CD4-positive, alpha-beta T cell treated with Interleukin-17A for 4 hours (primary cell): ENCODE measurements at regions not wholly inside any gene's neighbourhood (a gene's known extent, or its start where the extent isn't known, plus 50 kb on each side); places are given as distances from the start of the nearest gene placed in this dataset.

Experiments used
- DNase-seq: peaks from one replicate; pipeline ENCODE4 v3.0.0-alpha.2; 2020; ENCODE audit warnings: mixed read lengths

DNA sequence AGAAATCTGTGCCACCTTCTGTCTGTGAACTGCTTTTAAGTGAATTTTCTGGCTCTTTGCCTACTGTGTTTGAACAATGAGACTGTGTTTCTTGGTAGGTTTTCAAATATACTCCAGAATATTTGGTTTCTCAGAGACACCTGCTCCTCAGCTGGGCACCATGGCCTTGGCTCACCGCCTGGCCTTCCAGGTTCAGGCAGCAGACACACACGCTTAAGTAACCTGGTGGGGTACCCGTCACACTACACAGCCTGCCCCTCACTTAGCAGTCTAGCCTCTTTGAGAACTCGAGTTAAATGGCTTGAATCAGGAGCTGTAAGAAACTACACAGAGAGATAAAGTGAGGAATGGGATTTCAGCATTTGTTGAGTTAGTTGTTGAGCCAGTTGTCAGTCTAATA is 530.5 kb downstream of the MTRR start:
- DNase-seq: no peak

DNA sequence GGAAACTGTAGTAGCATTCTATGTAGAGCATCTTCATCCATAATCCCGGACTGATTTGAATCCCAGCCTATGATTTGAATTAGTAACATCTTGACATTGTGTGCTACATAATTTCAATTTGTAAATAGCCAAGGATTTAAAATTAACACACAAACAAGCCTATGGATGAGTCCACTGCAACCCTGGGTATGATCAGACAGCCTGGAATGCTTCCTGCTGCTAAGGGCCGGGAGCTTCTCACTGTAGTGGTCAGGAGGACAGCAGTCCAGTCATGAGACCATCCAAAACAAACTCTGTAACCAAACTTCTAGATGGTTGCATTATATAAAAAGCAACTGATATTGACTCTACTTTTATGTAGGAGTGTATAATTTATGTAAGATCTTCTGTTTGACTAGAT is 539.3 kb downstream of the MTRR start:
- no peak for DNase-seq

DNA sequence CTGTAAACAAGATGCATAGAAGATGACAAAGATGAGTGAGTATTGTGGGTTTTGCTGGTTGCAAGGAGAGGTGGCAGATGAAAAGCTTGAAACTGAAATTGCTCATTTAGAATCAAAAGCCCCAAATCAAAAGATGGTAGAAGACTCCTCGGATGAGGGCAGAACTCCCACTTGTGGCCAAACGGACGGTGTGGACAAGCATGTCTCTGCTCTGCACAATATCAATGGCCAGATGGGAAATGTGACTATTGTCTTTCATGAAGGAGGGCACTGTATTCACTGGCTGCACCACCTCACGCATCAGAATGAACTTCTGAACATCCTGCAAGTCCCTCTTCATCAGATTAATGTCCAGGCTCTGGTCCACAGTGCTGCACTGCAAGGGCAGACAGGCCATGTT is 541.7 kb downstream of the MTRR start:
- no peak for DNase-seq

DNA sequence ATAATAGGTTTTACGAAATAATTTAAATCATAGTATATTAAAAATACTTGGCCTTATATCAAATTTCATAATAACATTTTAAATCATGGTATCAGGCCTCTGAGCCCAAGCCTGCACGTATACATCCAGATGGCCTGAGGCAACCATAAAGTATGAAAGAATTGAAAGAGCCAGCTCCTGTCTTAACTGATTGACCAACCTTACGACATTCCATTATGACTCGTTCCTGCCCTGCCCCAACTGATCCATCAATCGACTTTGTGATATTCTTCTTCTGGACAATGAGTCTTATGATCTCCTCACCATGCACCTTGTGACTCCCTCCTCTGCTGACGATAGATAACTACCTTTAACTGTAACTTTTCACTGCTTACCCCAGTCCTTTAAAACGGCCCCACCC is 545.0 kb downstream of the MTRR start:
- no peak for DNase-seq

DNA sequence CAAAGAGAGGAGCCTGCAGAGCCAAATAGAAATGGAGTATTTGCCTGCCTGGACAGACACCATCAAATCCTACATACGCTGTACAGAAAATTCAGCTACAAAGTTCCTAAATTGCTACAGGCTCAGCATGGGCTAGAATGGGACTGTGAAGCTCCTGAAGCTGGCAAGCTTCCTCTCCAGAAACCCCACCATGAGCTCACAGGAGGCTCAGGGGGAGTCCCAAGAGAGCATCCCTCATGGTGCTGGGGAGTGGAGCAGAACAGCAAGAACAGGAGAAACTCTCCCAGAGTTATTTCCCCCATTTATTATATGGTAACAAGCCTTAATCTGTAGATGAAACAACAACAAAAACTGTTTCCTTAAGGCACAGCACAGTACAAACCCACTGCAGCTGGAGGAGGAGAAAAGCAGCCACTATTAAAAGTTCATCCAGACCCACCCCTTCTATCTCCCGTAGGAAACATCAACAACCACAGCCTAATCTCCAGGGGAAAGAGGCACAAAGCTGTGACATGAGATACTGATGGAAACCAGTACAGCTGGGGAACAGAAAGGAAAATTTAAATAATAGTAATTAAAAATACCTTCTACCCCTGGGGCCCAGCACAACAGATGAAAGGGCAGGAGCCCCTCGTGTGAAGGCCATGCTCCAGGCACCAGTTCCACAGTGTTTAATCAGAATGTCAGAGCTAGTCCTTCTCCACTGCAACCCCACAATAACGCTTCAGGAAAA is 548.5 kb downstream of the MTRR start:
- no peak for DNase-seq

DNA sequence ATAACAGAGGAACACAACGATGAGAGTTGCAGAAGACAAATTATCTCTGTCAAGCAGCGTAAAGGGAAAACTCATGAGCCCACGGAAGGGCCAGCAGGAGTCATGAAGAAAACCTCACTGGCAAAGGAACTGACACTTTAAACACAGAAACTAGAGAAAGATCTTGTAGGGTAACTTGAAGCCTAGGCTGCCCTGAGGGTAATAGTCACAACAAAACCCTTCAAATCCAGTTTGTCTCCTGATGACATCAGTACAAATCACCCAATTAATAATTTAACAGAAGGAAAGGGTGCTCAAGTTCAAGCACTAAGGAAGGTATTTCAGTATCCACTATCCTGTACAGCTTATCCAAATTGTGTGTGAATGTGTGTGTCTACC is 549.1 kb downstream of the MTRR start:
- DNase-seq: no peak

DNA sequence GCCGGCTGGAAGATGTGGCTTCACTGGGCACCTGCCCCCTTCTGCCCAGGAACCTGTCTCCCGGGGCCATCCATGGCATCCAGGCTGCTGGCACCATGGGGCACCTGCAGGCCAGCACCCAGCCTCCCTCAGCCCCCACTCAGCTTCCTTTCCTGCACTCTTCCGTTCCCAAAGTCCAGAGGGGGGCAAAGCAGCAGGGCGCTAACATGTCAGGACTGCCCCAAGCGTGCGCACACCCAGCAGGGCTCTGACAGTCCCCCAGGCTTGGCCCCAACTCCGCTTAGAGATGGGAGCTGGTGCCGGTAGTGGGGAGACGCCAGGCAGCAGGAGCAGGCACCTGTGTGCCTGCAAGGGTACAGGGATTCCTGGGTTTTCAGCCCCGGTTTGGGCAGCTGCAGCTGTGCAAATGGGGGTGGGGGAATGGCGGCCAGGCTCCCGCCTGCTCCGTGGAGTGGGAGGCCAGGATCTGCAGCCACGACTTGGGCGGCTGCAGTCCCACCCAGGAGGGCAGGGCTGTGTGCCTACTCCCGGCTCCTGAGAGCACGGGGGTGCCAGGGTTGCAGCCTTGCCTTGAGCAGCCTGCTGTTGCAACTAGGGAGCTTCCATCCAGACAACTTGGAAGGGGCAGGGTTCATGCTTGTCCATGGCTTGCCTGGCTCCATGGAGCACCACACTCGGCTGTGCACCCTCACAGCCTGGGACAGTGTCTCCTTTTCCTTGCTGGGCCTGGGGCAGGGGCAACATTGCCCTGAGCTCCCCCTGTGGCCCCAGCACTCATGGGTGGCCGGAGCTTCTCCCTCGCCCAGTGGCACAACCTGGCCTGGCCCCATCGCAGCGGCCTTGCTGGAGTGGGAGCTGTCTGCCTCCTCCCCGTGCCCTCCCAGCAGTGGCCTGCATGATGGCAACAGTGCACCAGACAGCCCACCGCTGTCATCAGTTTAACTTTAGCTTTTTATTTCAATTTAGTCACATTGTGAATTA is 561.1 kb downstream of the MTRR start:
- DNase-seq: no peak

DNA sequence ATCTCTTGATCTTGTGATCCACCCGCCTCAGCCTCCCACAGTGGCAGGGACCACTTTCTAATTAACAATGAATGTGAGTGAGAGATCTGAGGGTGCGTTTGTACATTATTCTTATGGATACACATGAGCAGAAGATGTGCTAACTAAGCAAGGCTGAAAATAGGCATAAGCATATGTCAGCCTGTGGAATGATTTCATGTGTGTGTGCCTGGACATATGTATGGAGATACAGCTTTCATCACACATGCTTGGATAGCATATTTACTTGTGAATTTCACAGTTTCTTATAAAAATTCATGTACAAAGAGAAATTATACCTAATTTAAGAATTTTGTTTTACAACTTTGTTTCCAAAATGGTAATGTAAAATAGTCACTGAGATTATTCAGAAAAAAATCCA is 565.6 kb downstream of the MTRR start:
- DNase-seq: no peak

DNA sequence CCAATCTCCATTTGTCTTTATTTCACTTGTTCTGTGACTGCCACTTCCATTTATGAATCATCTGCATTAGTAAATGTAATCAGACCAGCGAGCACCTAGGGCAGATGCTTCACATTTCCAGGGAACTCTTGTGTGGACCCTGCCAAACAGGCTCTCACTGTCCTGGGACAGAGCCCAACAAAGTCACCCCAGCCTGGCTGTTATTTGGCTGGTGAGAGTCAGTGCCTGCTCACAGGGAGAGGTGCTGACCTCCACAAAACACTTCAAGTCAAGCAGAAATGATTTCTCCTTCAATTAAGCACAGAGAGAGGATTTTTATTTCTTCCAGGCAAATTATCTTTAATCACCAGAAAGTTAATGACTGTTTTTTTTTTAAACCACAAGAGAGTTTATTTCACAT is 568.0 kb downstream of the MTRR start:
- no peak for DNase-seq

DNA sequence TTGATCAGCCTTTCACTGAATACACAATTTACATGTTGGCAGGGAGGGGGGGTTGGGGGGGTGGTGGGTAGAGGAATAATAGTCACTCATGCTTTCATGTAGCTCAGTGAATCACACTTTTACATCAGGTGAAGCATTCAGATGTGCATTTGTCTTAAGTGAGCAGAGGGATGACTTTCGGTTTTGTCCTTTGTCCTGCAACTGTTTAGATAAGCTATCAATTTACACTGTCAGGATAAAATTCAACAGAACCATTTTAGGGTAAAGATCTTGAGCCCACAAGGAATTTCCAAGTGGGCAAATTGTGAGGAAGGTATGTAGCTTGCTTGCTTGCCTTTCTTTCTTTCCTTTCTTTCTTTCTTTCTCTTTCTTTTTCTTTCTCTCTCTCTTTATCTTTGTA is 576.2 kb downstream of the MTRR start:
- no peak for DNase-seq

DNA sequence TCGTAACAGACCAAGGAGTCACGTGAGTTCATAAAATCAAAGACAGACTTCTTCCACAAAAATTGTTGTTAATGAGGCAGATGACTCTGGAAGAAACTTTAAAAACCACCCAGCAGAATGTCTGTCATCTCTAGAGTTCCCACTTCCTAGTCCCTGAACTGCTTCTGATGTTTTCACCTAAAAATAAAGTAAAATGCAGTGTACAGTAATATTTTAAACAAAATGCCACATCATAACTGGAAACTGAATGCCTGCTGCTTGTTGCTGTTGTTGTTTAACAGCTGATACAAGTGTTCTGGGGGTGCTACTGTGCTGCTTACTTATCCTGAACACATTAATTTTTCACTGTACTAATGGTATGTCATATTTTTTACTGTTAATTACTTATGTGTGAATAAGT is 577.2 kb downstream of the MTRR start:
- DNase-seq: no peak

DNA sequence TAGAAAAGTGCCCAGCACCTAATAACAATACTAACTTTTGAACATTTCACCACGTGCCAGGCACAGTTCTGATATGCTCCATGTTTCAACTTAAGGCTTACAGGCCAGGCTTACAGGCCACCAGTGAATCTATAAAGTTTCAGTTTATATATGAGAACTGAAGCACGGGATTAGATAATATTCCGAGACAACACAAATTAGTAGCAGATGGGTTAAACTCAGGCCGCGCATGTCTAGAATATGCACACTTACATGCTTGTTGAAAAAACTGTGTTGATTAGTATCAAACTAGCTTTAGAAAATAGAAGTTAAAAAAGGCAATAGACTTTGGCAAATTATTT is 587.9 kb downstream of the MTRR start:
- DNase-seq: no peak

DNA sequence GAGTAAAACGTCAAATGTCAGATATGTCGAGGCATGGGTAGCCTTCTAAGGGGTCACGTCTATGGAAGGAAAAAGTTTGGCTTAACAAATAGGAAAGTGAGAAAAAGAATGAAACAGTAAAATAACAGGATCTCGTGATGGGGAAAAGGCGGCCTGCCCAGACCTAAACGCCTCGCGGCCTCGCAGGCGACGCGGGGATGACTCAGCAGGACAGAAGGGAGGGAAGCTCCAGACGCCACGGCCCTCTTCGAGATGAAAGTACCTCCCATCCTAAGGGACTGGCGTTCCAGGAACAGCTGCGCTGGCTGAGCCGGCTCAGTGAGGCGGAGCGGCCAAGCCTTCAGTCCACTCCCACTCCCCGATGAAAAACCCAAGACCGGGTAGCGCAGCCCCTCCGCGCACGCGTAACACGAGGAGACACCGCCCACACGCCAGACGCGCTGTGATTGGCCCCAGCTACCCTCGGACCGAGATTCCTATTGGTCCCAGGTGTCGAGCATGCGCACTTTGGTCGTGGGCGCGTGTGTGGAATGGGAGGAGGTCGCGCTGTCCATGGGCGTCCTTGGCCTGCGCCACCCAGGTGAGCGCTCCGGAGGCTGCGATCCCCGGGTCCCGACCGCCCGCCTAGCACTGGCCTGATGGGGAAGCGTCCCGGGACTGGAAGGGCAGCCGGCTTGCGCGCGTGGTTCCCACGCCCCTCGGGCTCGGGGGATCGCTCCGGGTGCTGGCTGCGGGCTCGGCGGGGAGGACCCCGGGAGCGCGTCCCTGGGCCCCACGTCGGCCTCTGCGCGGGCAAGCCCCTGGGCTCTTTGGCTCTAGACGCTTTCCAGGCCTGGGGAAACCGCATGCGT is 588.5 kb downstream of the MTRR start:
- peak; percentile 85 for DNase-seq

DNA sequence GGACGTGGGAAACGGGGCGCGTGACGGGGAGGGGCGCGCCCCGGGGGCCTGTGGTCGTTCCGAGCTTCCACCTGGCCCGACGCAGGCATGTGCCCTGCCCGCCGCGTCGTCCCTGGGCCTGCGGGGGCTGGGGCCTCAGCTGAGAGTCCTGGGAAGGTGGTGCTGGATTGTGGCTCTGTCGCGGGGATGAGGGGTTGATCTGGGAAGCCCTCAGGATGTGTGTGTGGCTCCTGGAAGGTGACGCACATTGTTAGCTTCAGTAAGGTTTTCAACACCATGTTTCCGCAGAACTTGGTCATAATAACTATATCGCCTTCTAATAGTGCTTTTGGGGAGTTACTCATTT is 589.1 kb downstream of the MTRR start:
- peak; percentile 10 for DNase-seq

DNA sequence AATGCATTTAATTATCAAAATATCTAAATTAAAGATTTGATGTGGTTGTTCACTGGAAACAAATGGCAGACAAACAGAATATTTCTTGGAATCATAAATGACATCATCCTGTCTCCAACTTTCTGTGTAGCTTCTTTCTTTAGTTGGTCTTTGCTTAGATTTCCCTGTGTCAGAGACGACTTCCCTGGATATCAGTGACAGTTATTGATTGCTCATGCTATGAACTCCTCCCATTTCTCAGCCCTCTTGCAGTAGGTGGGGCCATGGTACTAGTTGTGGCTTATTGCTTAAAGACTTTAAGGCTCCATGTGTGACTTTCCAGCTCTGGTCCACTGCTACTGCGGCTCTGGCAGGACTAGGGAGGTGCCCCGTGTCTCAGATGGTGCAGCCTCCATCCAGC is 592.6 kb downstream of the MTRR start:
- DNase-seq: no peak

DNA sequence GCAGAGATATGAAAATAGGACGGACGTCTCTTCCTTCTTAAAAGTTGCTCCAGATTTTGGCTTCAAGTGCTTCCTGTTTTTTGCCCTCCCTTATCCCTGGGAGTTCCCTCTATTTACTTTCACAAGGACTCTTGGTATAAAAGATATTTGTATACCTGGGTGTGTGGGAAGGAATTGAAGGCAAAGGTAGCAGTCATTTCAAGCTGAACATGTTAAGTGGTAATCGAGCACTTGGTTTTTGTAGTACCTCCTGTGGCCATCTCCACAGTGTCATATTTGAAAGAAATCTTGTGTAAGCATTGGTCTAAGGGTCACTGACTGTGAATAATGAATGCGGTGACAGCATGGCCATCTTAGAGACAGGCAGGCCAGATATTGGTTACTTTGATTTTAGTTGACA is 593.6 kb downstream of the MTRR start:
- no peak for DNase-seq

DNA sequence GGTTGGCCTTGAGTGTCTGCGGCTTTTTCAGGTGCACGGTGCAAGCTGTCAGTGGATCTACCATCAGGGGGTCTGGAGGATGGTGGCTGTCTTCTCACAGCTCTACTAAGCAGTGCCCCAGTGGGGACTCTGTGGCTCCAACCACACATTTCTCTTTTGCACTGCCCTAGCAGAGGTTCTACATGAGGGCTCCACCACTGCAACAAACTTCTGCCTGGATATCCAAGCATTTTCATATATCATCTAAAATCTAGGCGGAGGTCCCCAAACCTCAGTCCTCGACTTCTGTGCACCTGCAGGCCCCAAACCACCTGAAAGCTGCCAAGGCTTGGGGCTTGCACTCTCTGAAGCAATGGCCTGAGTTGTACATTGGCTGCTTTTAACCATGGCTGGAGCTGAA is 601.5 kb downstream of the MTRR start:
- DNase-seq: no peak

DNA sequence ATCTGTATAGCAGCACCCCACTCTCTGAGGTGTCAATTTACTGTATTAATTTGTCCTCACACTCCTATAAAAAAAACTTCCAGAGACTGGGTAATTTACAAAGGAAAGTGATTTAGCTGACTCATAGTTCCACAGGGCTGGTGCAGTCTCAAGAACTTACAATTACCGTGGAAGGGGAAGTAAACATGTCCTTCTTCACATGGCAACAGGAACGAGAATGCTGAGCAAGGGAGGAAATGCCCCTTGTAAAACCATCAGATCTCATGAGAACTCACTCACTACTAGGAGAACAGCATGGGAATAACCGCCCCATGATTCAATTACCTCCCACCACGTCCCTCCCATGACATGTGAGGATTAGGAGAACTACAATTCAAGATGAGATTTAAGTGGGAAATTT is 602.6 kb downstream of the MTRR start:
- DNase-seq: no peak

DNA sequence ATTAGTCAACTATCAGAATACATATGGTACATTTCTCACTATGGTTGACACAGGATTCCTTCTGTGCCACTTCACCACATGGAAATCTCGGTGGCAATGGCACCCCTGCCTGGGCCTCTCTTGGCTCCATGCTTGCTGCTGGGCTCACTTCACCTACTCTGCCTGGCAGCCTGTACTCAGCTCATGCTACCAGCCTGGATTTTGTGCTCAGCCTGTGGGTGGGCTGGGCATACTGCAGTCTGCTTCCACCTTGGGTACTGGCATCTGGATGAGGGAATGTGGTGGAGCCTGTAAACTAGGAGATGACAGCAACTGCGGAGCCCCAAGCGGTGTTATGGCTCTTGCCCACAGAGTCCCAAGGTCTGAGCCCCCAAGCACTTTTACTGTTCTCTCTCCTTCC is 604.1 kb downstream of the MTRR start:
- DNase-seq: no peak

DNA sequence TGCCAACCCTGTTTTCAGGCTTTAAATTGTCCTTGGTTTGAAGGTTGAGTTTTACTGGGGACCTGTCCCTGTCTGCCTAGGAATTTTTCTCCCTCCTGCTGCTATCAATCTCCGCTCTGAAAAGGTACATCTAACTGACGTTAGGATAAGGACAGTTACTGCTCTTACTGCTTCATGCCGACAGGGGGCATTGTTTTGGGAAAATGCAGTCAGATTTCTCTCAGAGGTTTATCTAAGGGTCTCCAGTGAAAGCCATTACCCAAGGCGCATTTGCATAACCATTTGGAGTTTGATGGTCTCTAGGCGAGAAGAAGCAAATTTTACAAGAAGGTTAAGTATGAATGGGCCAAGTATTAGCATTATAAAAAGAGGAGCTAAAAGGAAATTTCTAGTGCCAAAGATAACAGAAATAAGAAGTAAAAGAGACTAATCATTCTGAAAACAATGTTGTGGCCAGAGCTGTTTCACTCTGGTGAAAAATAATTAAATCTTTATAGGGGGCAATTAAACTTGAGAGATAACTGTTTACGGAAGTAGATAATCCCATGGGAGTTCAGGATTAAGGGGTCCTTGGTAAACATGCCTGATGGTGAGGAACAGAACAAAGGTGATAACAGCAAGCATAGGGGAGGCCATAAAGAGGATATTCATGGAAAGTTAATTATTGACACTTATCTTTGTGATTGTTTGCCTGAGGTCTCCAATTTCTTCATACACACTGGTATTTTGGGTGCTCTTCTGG is 605.0 kb downstream of the MTRR start:
- DNase-seq: no peak

DNA sequence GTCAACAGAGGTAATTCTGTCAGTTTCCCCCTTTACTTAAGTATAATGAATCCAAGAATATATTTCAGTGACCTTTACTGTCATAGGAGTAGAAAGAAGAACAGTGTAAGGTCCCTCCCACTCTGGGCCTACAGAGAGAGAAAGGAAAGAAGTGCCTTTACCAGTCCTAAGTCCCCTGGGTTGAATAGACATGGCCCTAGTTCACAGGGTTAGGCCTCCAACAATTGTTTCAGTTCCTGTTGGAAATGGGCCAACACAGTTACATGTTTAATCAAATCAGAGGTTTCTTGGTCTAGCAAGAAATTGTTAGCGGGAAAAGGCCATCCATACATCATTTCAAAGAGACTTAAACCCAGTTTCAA is 605.6 kb downstream of the MTRR start:
- no peak for DNase-seq

DNA sequence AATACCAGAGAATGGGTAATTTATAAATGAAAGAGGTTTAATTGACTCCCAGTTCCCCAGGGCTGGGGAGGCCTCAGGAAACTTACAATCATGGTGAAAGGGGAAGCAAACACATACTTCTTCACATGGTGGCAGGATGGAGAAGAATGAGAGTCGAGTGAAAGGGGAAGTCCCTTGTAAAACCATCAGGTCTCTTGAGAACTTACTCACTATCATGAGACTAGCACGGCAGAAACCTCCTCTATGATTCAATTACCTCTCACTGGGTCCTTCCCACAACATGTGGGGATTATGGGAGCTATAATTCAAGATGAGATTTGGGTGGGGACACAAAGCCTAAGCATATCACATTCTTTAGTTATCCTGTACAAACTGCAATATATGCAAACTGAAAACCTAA is 609.4 kb downstream of the MTRR start:
- no peak for DNase-seq

DNA sequence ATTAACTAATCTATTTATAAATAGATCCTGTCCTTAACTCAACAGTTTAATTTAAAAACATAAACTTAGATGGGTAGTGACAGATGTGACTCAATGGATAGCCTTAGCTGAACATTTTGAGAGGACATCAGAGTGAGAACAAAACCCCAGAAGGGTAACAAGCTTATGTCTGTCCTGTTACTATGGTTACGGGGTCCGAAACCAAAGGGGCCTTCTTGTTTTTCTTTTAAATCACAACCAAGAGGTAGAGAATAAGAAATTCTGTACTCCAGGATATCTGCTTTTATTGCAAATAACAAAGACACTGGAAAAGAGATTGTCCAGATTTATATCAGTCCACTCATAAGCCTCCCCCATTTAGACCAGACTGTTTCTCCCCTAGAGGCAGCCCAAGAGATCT is 612.1 kb downstream of the MTRR start:
- no peak for DNase-seq
